NCI-H2081 treated with DMSO at 0.1 percent for 48 hours (cell line): ENCODE measurements at regions not wholly inside any gene's neighbourhood (a gene's known extent, or its start where the extent isn't known, plus 50 kb on each side); places are given as distances from the start of the nearest gene placed in this dataset.
"Not testable (repeated sequence)": the region's sequence is repeated elsewhere in the genome, so short reads cannot be mapped to it uniquely, and the experiment has no call there.

Source experiments
- DNase-seq: peaks from one replicate; lab custom pipeline; 2025; lab: John Stamatoyannopoulos, UW

DNA sequence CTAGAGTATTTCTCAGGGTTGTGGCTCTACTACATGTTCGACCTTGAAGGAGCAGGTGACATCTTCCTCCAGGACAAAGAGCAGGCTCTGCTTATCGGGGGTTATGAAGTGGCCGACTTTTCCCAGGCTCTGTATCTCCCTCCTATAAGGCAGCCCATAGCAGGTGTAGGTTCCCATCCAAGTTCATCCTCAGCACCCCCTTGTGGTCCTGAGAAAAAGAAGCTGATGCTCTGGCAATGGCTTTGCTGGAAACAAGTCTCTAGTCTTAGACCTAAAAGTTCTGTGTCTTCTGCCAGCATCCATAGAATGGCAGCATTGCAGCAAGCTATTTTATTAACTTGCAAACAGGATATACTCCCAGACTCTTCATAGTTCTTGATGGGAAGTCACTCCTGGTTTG lies 836.6 kb upstream of the PRKX start:
- DNase-seq: no peak

DNA sequence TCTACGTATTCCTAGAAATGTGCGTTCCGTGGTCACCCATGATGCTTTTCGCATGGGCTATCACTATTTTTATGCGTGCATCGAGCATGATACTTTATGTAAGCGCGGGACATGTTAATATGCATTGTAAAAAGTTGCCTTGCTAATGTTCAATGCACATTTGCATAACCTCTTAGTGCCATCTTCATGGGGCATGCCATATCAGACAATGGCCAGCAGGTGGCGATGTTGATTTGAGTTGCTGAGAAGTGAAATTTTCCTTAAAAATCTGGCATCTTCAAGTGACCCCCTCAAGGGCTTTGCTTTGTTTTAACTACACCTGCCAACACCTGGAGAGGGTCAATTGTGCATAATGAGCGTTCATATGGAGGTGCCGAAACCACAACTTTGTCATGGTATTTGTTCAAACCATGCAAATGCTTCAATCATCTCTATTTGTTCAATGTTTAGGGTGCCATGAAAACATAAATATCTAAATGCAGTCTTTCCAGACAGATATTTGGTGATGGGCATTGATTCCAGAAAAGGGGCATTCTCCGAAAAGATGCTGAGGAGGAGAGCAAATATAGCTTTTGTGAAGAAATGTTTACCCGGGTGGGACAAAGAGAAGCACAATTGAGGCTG lies 833.9 kb upstream of the PRKX start:
- no peak for DNase-seq

DNA sequence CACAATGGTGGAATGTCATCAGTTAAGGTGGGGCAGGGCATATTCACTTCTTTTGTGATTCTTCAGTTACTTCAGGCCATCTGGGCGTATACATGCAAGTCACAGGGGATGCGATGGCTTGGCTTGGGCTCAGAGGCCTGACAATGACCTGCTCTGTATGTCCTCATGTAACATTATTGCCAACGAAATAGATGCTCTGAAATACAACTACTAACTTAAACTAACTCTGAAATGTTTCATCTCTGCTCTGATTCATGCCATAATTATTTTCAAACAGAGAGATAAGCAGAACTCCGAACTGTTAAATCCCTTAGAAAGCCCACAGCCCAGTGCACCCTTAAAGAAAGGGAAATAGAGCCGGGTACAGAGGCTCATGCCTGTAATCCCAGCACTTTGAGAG lies 832.7 kb upstream of the PRKX start:
- not testable (repeated sequence) for DNase-seq

DNA sequence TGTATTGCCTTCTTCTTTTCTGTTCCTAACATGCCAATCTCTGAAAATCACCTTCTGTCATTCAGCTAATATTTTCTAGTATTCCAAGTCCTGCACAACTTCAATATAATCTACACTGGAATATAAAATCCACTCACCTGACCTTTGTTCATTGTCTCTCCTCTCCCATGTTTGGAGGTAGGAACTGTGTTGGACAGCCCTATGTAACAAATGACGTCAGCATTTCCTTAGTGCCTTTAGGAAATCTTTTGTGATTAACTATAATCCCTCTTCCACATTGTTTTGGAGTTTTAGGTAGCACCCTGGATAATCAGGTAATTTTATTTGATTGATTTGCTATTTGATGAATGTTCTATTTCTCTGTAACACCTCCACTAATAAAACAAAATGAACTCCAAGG lies 814.8 kb upstream of the PRKX start:
- DNase-seq: no peak

DNA sequence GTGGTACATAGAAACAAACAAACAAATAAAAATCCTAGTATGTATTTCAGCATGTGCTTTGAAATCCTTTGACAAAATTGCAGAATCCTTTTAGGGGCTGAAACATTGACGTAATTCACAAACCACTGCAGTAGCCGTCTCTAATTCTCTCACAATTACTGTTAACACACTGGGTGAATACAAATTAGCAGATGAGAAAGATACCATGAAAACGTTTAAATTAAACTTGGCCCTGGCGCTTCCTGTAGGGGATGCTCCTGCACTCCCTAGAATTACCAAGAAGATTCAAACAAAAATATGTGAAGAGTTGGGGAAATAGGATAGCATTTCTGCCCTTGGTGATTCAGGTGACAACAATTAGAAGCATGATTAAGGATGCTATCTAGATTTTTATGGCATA lies 772.5 kb upstream of the PRKX start:
- DNase-seq: no peak

DNA sequence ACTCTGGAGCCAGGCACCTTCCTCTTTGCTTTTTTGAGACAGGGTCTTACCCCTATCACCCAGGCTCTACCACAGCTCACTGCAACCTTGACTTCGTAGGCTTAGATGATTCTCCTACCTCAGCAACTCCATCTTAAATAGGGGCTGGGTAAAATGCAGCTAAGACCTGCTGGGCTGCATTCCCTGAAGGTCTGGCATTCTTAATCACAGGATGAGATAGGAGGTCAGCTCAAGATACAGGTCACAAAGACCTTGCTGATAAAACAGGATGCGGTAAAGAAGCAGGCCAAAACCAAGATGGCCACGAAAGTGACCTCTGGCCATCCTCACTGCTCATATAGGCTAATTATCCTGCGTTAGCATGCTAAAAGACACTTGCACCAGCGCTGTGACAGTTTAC lies 770.8 kb upstream of the PRKX start:
- DNase-seq: no peak

DNA sequence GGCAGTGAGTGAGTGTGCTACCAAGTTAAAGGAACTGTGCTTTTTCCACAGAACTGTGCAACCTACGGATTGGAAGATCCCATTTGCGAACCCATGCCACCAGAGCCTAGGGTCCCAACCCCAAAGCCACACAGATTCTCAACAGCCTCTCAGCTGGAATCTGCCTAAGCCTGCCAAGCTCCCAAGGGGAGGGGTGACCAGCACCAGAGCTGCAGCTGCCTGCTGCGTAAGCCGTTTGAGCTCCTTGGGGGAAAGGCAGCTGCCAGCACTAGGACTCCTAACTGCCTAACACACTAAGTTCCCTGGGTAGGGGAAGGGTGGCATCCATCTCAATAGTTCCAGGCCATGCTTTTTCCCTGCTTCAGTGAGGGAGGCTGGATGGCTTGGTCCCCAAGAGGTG lies 738.1 kb upstream of the PRKX start:
- no peak for DNase-seq

DNA sequence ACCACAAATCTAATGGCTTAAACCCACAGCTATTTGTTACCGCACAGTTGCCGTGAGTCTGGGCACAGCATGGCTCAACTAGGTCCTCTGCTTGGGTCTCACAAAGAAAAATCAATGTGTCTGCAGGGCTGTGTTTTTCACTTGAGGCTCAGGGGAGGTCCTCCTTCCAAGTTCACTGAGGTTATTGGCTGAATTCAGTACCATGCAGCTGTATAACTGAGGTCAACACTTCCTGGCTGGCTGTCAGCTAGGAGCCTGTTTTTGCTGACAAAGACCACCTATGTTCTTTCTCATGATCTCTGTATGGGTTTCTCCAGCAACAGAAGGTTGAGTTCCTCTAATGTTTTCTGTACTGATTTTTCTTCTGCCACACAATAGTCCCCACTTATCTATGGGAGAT lies 736.7 kb upstream of the PRKX start:
- no peak for DNase-seq

DNA sequence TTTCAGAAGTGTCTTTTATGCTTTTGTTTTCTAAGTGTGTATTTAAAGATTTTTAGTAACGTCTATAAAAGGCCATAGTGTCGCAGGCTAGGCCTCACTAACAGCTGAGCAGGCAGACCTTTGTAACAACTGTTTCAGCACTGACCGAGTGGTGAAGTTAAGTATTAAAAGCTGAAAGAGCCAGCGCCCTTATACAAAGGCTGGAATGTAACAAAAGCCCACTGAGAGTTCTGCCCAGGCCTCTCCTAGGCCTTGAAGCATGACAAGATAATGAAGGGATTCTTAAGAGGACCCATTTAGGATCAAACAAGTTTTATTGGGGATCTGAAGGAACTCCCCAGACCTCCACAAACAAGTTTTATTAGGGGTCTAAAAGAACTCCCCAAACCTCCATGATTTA lies 722.5 kb upstream of the PRKX start:
- DNase-seq: no peak

DNA sequence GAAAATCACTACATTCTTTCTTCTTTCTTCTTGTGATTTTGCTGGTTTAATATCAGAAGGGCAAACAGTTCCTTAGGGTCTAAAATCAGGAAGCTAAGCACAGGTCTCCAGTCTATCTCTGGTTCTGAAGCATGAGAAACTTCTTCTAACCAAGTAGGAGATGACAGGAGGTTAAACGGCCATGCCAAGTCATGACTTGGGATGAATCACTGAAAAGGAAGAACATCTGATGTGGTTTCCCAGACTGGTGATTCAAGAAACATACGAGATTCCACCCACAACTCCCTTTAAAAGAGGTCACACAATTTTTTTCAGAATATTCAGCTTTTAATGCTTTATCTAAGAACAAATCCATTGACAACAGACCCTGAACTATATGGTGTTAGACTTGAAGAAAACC lies 684.0 kb upstream of the PRKX start:
- no peak for DNase-seq

DNA sequence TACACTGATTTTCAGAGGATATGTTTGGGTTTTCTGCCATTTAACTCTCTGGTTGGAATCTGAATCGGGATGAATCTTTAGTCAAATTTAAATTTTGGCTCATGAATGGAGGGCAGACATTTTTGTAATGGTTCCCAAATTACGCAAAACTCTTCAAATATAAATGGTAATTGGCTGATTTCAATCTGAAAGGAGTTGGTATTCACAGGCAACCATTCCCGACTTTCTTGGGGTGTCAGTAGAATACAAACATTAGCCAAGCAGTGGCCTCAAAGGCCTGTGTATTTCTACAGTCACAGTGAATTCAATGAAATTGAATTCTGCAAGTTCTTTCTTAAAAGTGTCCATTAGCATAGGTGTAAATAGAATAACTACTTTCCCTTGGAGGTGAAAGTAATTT lies 668.8 kb upstream of the PRKX start:
- no peak for DNase-seq

DNA sequence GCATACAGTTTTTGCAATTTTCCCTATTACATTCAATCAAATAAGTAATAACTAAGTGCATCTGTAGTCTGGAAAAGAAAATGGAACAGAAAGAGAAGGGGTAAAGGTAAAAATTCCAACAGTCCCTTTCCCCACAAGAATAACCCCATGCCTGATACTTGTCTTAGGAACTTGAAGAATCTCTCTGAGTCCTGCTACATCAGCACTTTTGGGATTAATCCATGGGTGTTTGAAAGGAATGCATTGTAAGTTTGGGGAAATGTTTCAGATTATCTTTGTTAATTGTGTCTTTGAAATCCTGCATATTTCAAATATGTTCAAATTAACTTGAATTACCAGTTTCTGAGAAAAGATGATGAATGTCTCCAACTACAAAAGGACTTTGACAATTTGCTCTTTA lies 667.3 kb upstream of the PRKX start:
- DNase-seq: no peak

DNA sequence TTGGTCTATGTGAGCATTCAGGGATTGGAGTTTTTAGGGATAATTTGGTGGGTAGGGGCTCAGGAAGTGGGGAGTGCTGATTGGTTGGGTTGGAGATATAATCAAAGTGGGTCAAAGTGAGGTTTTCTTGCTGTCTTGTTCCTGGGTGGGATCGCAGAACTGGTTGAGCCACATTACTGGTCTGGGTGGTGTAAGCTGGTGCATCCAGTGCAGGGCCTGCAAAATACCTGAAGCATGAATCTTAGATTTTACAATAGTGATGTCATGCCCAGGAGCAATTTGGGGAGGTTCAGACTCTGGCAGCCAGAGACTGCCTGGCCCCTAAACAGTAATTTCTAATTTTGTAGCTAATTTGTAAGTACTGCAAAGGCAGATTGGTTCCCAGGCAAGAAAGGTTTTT lies 665.6 kb upstream of the PRKX start:
- no peak for DNase-seq

DNA sequence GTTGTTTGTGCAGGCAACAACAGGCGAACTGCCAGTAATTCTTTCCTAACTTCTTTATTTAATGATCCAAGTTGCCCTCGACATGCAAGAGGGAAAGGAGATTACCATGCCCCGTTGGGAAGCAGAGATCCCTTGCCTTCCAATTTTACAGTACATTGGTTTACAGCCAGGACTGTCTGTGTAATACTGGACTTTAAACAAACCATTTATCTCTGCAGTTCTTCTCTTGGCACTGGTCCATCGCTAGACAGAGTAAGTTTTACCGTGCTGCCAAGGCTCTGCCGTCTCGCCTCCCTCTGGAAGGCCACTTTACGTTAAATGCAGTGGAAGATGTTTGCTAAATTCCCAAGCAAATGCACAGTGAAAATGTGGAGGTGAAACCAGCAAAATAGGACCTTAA lies 660.3 kb upstream of the PRKX start:
- DNase-seq: no peak

DNA sequence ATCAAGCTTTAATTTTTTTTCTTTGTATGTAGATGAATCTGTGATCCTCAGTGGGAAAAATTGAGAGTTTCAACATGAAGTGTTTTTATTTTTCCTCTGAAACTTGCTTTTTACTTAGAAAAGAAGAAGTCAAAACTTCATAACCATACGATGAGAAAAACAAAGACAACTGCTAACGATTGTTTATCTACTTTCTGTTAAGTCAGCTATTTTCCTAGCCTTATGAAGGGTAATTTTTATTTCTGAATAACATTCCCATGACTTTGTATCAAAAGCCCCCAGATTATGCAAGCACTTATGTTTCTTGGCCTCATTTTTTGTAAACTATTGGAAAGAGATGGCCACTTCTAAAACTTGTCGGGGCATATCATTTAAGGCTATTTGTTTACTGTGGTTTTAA lies 645.1 kb upstream of the PRKX start:
- DNase-seq: no peak

DNA sequence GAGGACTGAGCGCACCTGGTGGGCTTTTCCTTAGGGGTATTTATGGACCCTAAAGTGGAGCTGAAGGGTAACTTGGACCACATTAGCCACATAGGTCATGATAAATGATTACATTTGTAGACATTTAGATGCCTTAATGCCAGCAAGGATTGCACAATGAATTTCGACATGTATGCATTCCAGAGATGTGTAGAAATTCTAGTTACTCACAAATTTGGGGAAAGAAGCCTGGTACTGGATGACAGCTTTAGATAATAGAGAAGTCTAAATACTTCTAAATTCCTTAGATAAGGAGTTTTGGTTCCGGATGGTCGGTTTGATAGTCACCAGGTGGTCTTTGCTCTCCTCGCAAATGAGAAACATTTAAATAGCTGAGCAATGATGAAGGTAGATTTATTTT lies 609.5 kb upstream of the PRKX start:
- no peak for DNase-seq

DNA sequence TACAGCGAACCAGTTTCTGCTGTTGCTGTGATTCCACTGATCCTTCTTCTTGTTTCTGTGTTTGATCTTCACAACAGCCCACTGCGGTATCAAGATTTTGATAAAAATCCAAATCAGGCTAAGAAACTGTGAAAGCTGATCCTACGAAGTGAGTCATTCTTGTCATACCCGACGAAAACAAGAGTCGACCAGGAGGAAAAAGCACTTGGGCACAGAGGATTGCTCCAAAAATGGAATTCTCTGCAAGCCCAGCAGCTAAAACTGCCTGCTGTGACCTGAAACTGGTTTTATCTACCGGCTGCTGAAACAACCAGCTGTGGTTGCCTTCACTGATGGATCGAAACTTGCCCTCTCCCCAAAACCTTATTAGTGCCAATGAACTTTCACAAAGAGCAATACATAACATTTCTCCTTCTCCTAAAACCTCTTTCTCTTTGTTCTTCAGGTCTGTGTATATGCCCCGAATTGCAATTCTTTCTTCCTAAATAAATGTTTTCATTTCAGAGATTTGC lies 607.0 kb upstream of the PRKX start:
- no peak for DNase-seq

DNA sequence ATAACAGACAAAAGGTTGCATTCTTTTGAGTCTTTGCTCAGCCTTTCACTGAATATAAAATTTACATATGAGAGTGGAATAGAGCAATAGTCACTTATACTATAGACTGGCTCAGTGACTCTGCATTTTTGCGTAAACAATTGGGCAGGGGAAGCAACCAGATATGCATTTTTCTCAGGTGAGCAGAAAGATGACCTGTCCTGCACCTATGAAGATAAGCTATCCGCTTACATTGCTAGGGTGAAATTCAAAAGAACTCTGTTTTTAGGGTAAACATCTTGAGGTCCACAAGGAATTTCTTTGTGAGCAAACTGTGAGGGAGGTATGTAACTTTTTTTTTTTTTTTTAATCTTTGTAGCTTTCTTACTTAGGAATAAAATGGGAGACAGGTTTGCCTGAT lies 602.4 kb upstream of the PRKX start:
- no peak for DNase-seq

DNA sequence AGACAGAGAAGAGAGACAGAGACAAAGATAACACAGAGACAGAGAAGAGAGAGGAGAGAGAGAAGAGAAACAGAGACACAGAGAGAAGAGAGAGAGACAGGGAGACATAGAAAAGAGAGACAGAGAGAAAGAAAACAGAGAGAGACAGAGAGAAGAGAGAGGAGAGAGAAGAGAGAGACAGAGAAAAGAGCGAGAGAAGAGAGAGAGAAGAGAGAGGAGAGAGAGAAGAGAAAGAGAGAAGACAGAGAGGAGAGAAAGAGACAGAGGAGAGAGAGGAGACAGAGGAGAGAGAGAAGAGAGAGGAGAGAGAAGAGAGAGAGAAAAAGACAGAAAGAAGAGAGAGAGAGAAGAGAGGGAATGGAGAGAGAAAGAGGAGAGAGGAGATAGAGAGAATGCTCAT lies 601.1 kb upstream of the PRKX start:
- DNase-seq: no peak

DNA sequence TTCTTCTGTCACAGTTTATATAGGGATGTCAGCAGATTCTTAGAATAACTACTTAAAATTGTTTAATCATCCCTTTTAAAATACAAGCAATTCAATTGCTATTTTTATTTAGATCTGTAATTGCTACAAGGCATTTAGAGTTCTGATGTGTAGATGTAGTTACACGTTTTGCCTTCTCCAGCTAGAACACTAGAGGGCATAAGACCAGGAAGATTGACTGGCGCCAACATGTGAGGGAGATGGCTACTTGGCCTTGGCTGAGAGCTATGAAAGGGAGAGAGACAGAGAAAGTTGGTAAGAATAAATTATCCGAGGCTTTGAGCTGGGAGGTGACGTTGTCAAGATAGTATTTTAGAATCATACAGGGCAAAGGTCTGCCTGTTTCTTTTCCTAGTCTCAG lies 563.7 kb upstream of the PRKX start:
- no peak for DNase-seq

DNA sequence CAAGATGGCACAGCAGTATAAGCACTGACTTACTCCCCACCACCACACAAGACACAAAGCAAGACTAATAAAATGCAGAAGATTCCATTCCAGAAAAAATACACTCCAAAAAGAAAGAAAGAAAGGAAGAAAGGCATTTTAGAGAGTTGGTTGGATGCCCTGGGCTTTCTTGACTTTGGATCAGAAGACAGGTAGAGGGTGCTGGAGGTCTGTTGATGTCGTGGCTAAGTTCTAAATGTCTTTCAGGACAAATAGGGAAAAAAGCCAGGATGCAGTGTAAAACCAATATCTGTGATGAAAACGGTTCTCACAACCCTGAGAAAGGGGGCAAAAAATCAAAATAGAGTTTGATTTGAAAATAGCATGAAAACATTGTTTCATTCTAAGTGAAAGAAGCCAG lies 555.2 kb upstream of the PRKX start:
- no peak for DNase-seq

DNA sequence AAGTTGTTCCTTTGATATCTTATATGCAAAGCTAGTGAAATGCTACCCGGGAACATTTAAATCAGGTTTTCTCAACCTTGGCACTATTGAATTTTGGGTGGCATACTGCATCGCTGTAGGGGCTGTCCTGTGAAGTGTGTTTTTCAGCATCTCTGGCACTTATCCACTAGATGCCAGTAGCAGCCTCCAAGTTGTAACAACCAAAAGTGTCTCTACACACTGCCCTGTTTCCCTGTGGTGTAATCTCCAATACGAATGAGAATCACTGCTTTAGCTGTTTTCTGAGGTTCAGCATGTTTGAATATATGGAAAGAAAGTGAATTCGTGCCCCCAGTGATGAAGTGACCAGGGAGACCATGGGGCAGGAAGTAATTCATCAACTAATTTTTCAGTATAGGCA lies 551.6 kb upstream of the PRKX start:
- no peak for DNase-seq

DNA sequence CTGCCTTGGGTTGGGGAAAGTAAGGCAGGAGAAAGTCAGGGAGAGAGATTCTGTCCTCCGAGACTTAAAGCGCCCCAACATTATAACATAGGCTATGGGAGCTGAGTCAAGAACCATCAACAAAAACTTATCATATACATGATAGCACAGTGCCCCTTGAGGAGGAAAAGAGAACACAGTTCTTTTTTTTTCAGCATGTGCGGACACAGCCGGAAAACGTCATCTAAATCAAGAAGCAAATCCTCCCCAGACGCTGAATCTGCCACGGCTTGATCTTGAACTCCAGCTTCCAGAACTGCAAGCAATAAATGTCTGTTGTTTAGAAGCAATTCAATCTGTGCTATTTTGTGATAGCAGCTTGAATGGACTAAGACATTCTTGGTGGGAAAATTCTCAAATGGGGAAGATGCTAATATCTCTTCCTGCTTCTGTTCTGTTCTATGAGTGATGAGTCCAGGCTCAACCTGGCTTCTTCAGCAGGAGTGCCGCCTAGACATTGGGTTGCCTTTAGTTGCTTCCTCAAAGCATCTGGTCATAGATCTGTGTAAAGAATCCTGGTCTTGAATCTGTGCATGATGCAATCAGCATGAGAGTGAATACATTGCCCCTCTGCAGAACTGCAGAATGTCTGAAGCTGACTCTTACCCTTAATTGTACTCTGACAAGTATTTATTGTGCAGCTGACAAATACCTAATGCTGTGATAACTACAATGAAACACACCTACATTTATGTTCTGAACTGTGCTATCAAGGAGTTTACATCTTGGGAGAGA lies 549.8 kb upstream of the PRKX start:
- DNase-seq: no peak

DNA sequence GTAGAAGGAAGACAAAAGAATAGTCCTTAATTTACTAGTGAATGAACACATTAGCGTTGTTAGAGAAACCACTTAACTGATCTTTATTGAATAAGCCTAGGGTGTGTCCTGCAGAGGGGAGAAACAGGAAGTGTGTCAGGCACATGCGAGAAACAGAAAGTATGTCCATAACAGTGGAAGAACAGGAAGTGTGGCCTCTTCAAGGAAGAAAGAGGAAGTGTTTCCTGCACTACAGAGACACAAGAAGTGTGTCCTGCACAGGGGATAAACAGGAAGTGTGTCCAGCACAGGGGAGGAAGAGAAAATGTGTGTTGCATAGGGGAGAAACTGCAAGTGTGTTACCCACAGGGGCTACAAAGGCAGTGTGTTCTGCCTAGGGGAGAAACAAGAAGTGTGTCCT lies 539.6 kb upstream of the PRKX start:
- DNase-seq: no peak
